GM12874 (cell line): ENCODE measurements at regions not wholly inside any gene's neighbourhood (a gene's known extent, or its start where the extent isn't known, plus 50 kb on each side); places are given as distances from the start of the nearest gene placed in this dataset.

Experiments
- TF ChIP-seq, protein P1 (sequence below): IDR thresholded peaks from 2 replicates; pipeline ENCODE4 v1.5.1; 2011; ENCODE audit warnings: low read depth, mild to moderate bottlenecking, control low read depth, low read length, moderate library complexity; ENCODE audit not compliant: insufficient read depth

DNA sequence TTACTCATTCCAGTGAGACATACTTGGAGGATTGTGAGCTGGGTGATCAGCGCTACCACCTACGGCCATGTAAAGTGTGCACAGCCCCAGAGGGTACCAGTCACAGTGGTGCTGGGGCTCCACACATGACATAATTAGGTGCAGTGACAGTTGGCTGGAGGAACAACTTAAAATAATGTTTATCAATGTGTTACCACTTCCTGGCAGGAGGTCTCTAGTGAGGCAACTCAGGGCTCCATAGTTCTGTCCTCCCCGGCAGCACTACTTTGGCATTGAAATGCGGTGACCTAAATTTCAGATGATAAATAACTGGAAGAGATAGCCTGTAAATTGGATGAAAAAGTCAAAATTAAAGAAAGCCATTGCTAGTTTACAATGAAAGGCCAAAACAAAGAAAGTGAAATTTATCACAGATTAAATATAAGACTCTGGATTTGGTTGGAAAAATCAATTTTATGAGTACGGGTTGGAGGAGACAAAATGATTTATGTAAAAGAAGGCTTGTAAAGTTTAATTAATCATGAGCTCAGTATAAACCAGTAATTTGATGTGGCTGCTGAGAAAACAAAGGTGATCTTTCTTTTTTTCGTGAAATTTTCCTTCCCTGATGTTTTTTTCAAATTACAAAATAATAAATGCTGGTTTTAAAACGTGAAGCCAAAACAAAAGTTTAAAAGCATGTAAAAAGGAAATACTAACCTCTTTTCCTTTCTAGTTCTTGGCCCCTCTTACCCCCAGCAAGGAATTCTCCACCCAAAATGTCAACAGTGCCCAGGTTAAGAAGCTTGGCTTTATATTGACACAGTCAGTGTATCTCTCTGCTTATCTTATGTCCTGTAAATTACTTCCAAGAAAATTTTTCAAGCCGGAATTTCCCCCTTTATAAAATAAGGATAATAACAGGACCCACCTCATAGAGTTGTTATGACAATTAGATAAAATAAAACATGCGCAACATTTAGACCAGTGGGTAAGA is 126.7 kb upstream of the NOX3 start:
- TF ChIP-seq, protein P1, sequence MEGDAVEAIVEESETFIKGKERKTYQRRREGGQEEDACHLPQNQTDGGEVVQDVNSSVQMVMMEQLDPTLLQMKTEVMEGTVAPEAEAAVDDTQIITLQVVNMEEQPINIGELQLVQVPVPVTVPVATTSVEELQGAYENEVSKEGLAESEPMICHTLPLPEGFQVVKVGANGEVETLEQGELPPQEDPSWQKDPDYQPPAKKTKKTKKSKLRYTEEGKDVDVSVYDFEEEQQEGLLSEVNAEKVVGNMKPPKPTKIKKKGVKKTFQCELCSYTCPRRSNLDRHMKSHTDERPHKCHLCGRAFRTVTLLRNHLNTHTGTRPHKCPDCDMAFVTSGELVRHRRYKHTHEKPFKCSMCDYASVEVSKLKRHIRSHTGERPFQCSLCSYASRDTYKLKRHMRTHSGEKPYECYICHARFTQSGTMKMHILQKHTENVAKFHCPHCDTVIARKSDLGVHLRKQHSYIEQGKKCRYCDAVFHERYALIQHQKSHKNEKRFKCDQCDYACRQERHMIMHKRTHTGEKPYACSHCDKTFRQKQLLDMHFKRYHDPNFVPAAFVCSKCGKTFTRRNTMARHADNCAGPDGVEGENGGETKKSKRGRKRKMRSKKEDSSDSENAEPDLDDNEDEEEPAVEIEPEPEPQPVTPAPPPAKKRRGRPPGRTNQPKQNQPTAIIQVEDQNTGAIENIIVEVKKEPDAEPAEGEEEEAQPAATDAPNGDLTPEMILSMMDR: no peak

DNA sequence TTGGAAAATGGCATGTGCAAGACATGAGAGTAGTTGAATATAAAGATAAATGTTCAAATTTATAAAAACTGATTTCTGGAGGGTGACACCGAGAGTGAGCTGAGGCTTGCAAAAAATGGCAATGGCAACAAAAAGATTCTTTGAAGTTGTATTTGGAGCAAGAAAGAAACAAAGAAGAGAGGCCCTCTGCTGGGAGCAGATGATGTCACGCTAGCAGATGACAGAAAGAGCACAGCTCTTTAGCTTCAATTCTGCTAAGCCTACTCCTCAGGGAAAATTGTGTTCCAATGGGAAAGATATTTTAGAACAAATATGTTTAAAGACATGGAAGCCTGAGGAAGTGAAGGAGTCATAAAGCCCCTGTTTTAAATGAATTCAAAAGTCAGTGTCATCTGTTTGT is 125.3 kb upstream of the NOX3 start:
- TF ChIP-seq, protein P1: no peak

DNA sequence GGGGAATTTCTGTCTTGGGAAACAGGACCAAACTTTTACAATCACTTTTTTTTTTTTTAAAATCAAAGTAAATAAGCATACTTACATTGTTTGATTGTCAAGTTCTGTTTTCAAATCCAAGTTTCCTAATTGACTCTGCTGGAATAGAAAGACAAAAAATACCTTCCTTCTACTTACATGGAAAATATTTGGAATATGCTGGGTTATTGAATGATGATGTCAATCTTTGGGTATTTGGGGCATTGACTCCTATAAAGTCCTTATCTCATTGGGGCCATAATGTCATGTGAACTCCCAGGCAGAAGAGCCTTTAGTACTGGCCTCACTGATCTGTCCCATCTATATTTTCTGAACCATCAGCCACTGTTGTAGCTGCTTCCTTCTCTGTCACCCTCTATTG is 122.6 kb upstream of the NOX3 start:
- TF ChIP-seq, protein P1: no peak

DNA sequence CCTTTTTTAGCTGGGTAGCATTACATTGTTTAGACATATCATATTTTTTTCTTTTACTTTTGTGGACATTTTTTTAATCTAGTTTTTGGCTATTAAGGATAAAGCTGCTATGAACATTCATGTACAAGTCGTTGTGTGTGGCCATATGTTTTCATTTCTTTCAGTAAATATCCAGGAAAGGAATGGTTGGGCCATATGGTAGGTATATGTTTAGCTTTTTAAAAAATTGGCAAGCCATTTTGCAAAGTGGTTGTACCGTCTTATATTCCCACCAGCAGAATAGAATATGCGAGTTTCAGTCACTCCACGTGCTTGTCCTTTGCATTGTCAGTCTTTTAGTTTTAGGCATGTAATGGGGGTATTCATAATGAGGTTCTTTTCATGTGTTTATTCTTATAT is 106.3 kb upstream of the NOX3 start:
- TF ChIP-seq, protein P1: no peak

DNA sequence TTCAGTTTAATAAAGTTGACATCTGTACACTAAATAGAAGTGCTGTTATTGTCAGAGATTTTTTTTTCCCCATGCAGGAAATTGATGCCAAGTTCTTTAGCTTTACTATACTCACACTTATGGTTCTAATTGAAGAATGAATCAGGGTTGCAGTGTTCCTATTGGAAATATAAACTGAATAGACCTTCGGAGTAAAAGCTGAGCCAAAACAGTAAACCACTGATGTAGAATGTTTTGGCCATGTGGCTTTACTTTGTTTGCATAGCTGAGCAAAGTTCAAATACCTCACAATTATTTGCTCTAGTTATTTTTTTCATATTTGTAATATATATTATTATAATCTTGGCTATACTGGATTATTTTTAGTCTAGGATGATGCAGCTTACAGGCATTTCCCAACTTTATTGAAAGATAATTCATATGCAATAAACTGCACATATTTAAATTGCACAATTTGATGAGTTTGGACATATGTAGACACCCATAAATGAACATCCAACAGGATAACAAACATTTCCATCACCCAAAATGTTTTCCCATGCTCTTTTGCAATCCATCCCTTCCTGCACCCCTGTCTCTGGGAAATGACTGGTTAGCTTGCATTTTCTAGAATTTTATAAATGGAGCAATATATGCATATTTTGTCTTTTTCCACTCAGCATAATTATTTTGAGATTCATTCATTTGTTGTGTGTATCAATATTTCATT is 105.8 kb upstream of the NOX3 start:
- TF ChIP-seq, protein P1: no peak

DNA sequence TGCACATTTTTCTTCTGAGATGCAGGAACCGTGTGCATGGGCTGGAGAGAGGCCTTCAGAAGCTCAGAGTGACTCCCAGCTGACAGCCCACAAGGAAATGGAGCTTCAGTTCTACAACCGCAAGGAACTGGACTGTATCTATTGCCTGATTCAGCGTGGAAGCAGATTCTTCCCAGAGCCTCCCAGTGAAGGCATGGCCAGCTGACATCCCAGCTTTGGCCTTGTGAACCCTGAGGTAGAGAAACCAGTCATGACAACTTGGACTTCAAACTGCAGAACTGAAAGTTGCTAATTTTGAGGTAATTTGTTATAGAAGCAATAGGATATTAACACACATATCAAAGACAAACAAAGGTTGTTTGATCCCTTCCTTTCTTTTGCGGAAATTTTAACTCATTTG is 94.3 kb upstream of the NOX3 start:
- TF ChIP-seq, protein P1: no peak

DNA sequence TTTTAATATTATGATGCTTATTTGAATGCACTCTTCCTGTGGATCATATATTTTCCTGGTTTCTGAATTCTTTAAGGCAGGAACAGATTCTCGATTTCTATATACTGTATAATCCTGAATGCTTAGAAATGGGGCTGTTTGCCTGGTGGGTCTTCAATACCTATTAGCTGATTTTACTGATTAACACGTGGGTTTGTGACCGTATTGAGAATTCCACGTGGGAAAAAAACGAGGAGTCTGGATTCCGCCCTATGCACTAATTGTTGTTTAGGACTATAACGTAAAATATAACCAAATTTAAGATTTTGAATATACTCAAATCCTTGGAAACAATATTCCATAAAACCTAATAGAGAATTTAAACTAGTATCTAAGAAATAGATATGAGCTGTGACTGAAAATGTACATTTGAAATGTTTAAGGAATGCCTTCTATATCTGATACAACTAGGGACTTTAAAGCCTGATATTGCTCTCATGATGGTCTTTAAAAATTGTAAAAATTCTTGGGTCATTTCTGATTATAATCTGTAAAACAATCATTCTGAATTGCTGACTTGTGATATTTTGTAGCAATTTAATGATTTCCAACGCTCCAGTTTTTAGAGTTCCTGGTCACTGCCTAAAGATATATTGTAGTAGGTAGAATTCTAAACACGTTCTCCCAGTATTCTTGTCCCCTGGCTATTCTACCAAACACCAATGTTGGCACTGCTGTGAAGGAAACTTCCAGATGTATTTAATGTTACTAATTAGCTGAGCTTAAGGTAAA is 93.6 kb upstream of the NOX3 start:
- TF ChIP-seq, protein P1: no peak
